HepG2 (cell line): ENCODE measurements at regions not wholly inside any gene's neighbourhood (a gene's known extent, or its start where the extent isn't known, plus 50 kb on each side); places are given as distances from the start of the nearest gene placed in this dataset.

Source experiments
- ATAC-seq: fragments of 200-7000 bp; cut with Tn5 transposase; 3 replicates; pipeline ENCODE4 v1.9.1; 2020; ENCODE audit warnings: mild to moderate bottlenecking, moderate library complexity
- BruUV-seq: library from RNA; stranded (reverse); fragments of 400-500 nt; replicated peaks from 2 replicates; lab custom pipeline; 2021; lab: Mats Ljungman, UMichigan
- CTCF ChIA-PET: fragments of 300-600 bp; formaldehyde crosslinking; extraction: SDS; loops from one replicate; lab custom pipeline; 2021; ENCODE audit warnings: low total read pairs, inconsistent platforms, low intra/inter-chr PET ratio; lab: Yijun Ruan, JAX
- POLR2A ChIA-PET: fragments of 350-600 bp; sonication (Branson Sonifier 250); formaldehyde crosslinking; loops from one replicate; lab custom pipeline; 2020; ENCODE audit warnings: antibody characterized with exemption, inconsistent platforms; lab: Yijun Ruan, JAX
- DNase-seq: peaks from one replicate; pipeline ENCODE4 v3.0.0-alpha.2; 2015; ENCODE audit warnings: low spot score
- FAIRE-seq: peaks from 3 replicates; lab custom pipeline; 2011; peaks lifted over from hg19 to GRCh38; lab: Jason Lieb, UNC
- H2AFZ ChIP-seq: one replicate; pipeline ENCODE4 v1.6.1; 2011; ENCODE audit warnings: low read length, inconsistent platforms
- H3K27ac ChIP-seq: fragments of 300-600 bp; 3 replicates; pipeline ENCODE4 v1.8.0; 2011; ENCODE audit warnings: mixed run types, mild to moderate bottlenecking, mixed read lengths, low read length, inconsistent platforms; ENCODE audit not compliant: insufficient read depth; ENCODE audit errors: extremely low read length
- H3K27me3 ChIP-seq, 2 experiments: fragments of 200-600 bp in 1 of 2; 2 replicates in 1 of 2; 3 replicates in 1 of 2; pipeline versions ENCODE4 v1.6.0 to v1.8.0; 2011; ENCODE audit warnings: low read length in 2 of 2, mild to moderate bottlenecking in 2 of 2, moderate library complexity in 2 of 2, inconsistent platforms in 1 of 2; ENCODE audit not compliant: insufficient read depth in 2 of 2, control insufficient read depth in 1 of 2
- H3K36me3 ChIP-seq, 2 experiments: fragments of 200-600 bp in 1 of 2; replicated peaks in 1 of 2; 2 replicates in 1 of 2; 3 replicates in 1 of 2; pipeline versions ENCODE4 v1.5.1 to v1.8.0; 2011; ENCODE audit warnings: low read length in 2 of 2, inconsistent platforms in 1 of 2; ENCODE audit not compliant: insufficient read depth in 2 of 2, control insufficient read depth in 1 of 2
- H3K4me1 ChIP-seq: 2 replicates; pipeline ENCODE4 v1.5.1; 2012; ENCODE audit warnings: low read length, inconsistent platforms; ENCODE audit not compliant: insufficient read depth
- H3K4me2 ChIP-seq: 2 replicates; pipeline ENCODE4 v1.6.0; 2011; ENCODE audit warnings: low read depth, low read length, inconsistent platforms
- H3K4me3 ChIP-seq, 3 experiments: fragments of 200-600 bp in 1 of 3; sonication (generic), shearing (Covaris generic) in 1 of 3; replicated peaks in 1 of 3; 2 replicates each; pipeline ENCODE4 v1.5.1; 2011 to 2016; ENCODE audit warnings: low read length in 3 of 3, inconsistent platforms in 2 of 3, low read depth in 2 of 3, mild to moderate bottlenecking in 2 of 3, control low read depth in 1 of 3, mixed read lengths in 1 of 3; ENCODE audit not compliant: insufficient read depth in 1 of 3
- H3K79me2 ChIP-seq: one replicate; pipeline ENCODE4 v1.6.1; 2011; ENCODE audit warnings: low read length, inconsistent platforms; ENCODE audit not compliant: insufficient read depth
- H3K9ac ChIP-seq: 2 replicates; pipeline ENCODE4 v1.6.0; 2011; ENCODE audit warnings: mild to moderate bottlenecking, low read depth, low read length, inconsistent platforms; ENCODE audit not compliant: insufficient read depth
- H3K9me3 ChIP-seq: 2 replicates; pipeline ENCODE4 v1.5.1; 2012; ENCODE audit warnings: mild to moderate bottlenecking, low read length
- H4K20me1 ChIP-seq: 2 replicates; pipeline ENCODE4 v1.6.0; 2011; ENCODE audit warnings: inconsistent platforms, mild to moderate bottlenecking, low read length, moderate library complexity; ENCODE audit not compliant: insufficient read depth
- CTCF ChIP-seq: sonication (generic); formaldehyde crosslinking; IDR thresholded peaks from 2 replicates; pipeline ENCODE4 v1.5.0; 2020; ENCODE audit warnings: mild to moderate bottlenecking, missing genetic modification reagents, moderate library complexity
- KLF13 ChIP-seq: sonication (generic); formaldehyde crosslinking; IDR thresholded peaks from 2 replicates; pipeline ENCODE4 v1.4.0; 2020; ENCODE audit warnings: mild to moderate bottlenecking, missing genetic modification reagents
- RAD21 ChIP-seq: fragments of 450-650 bp; formaldehyde crosslinking; IDR thresholded peaks from 2 replicates; pipeline ENCODE4 v1.5.0; 2020; ENCODE audit warnings: mild to moderate bottlenecking
- RERE ChIP-seq: IDR thresholded peaks from 2 replicates; pipeline ENCODE4 v1.6.1; 2016; ENCODE audit warnings: low read depth, missing genetic modification reagents, missing compliant biosample characterization
- SMC3 ChIP-seq: IDR thresholded peaks from 2 replicates; pipeline ENCODE4 v1.6.1; 2011; ENCODE audit warnings: low read length, improper control_type of control experiment
- STAG1 ChIP-seq: sonication (generic); formaldehyde crosslinking; IDR thresholded peaks from 2 replicates; pipeline ENCODE4 v1.4.0; 2020; ENCODE audit warnings: missing genetic modification reagents
- ZKSCAN1 ChIP-seq: fragments of 150-350 bp; IDR thresholded peaks from 2 replicates; pipeline ENCODE4 v1.6.1; 2014; ENCODE audit warnings: low read length
- ZNF207 ChIP-seq: fragments of 450-650 bp; IDR thresholded peaks from 2 replicates; pipeline ENCODE4 v1.6.1; 2016; ENCODE audit warnings: antibody characterized with exemption, borderline replicate concordance
- WGBS: methylation state at CpG from one replicate; pipeline ENCODE4 v1.1.6; 2017; ENCODE audit warnings: low lambda C conversion rate; 5-methylcytosine and 5-hydroxymethylcytosine counted together
- in situ Hi-C: cut with HindIII; loops from 2 replicates; pipeline ENCODE4 v1.10.0; 2017; ENCODE audit warnings: low pct_unique_long_range_greater_than_20kb; ENCODE audit not compliant: extremely low pct_ligation_motif_present
- intact Hi-C: fragments of 100-400 bp; cut with micrococcal nuclease; formaldehyde crosslinking; loops from one replicate; pipeline ENCODE4 v1.10.0; 2022; ENCODE audit not compliant: unreplicated experiment

- in situ Hi-C loops: loop anchor here (5.0 kb wide), 1 partner anchor 911 kb away; no protein-coding TSS in a partner anchor
- H3K79me2 ChIP-seq: no peaks in the 10 kb centered on the region
- H3K9me3 ChIP-seq: no peaks in the 10 kb centered on the region
- H3K4me1 ChIP-seq: no peaks in the 10 kb centered on the region
- H3K27ac ChIP-seq: no peak overlapping the region
- no TSS peak for BruUV-seq
- no peaks in the 10 kb centered on the region for H3K36me3 ChIP-seq
- no peak overlapping the region for H3K4me2 ChIP-seq
- FAIRE-seq (no peak), ATAC-seq (peak; percentile 68), DNase-seq (peak; percentile 12)
- H3K4me3 ChIP-seq: no peak overlapping the region
- WGBS: 3% methylated on average over 8 of the region's 8 CpGs
- no peaks in the 10 kb centered on the region for H4K20me1 ChIP-seq
- ChIA-PET CTCF (no interaction called here), POLR2A (no interaction called here)
- no peak overlapping the region for H3K9ac ChIP-seq
- intact Hi-C loops: loop anchor here (5.0 to 10.0 kb wide), 2 partner anchors 123 to 361 kb away; no protein-coding TSS in a partner anchor
- H2AFZ ChIP-seq: no peak overlapping the region
- H3K27me3 ChIP-seq: no peaks in the 10 kb centered on the region
- no peak for TF ChIP-seq ZNF207
- TF ChIP-seq ZKSCAN1: no peak
- TF ChIP-seq RERE (CRISPR knock-in tag): no peak
- peak; percentile 53 for TF ChIP-seq RAD21
- no peak for TF ChIP-seq KLF13 (CRISPR knock-in tag)
- peak; percentile 43; the same call in 1 of the 2 replicates for TF ChIP-seq SMC3
- TF ChIP-seq CTCF (CRISPR knock-in tag): peak; percentile 70
- peak; percentile 86 for TF ChIP-seq STAG1 (CRISPR knock-in tag)
These were observed 175.1 kb upstream of the ATP11B start for GRCh38 chr3:182618085-182618732.
